Right lobe of liver (tissue), 6 donors: ENCODE measurements at regions not wholly inside any gene's neighbourhood (a gene's known extent, or its start where the extent isn't known, plus 50 kb on each side); places are given as distances from the start of the nearest gene placed in this dataset.

Experiments
- ATAC-seq, 4 donors: fragments of 200-7000 bp; cut with Tn5 transposase; one replicate each; pipeline ENCODE4 v1.9.1; 2020; ENCODE audit warnings: mild to moderate bottlenecking in 4 of 4, moderate library complexity in 4 of 4
- DNase-seq, 3 donors: peaks; one replicate each; pipeline ENCODE4 v3.0.0-alpha.2; 2020
- H3K27ac ChIP-seq, 3 donors: fragments of 200-600 bp; one replicate each; pipeline ENCODE4 v1.8.0; 2022
- H3K27me3 ChIP-seq, 2 donors: fragments of 200-600 bp; one replicate each; pipeline ENCODE4 v1.8.0; 2022
- H3K36me3 ChIP-seq, 4 donors: fragments of 200-600 bp; sonication (generic) in 1 of 4; one replicate each; pipeline versions ENCODE4 v1.5.1 to v1.8.0; 2017 to 2022; ENCODE audit warnings: control low read depth in 1 of 4
- H3K4me1 ChIP-seq, 4 donors: fragments of 200-600 bp; sonication (generic) in 1 of 4; one replicate each; pipeline versions ENCODE4 v1.5.1 to v1.8.0; 2017 to 2022; ENCODE audit warnings: control low read depth in 1 of 4
- H3K4me3 ChIP-seq, 3 donors: fragments of 200-600 bp; one replicate each; pipeline ENCODE4 v1.8.0; 2022
- H3K9me3 ChIP-seq, 4 donors: fragments of 200-600 bp; sonication (generic) in 1 of 4; one replicate each; pipeline versions ENCODE4 v1.5.1 to v1.8.0; 2017 to 2022; ENCODE audit warnings: control low read depth in 1 of 4
- POLR2A ChIP-seq: fragments of 450-650 bp; IDR thresholded peaks from one replicate; pipeline ENCODE4 v1.6.1; 2017; ENCODE audit warnings: antibody characterized with exemption, mild to moderate bottlenecking
- WGBS: methylation state at CpG from one replicate; pipeline ENCODE4 v1.1.6; 2018; ENCODE audit warnings: low coverage, low lambda C conversion rate; ENCODE audit not compliant: insufficient coverage; ENCODE audit errors: missing lambda C conversion rate; 5-methylcytosine and 5-hydroxymethylcytosine counted together
- intact Hi-C, 2 donors: fragments of 100-400 bp; cut with DNase I; formaldehyde crosslinking; loops; one replicate each; pipeline versions ENCODE4 v1.11.2 to v1.14.1; 2022
- TF ChIP-seq, protein P1 (sequence below), 4 donors: fragments of 200-600 bp in 3 of 4; fragments of 450-650 bp in 1 of 4; IDR thresholded peaks; one replicate each; pipeline versions ENCODE4 v1.5.1 to v1.8.0; 2016 to 2022; ENCODE audit warnings: antibody characterized with exemption in 4 of 4, mild to moderate bottlenecking in 2 of 4
- donor health status: DM: no; HTN: yes; CAD: no.
- donor health status: DM: no; HTN: no; CAD: no.
- donor health status: DM: no; HTN: no; CAD: no.
- donor health status: DM: no; HTN: yes; CAD: no.
- donor health status: DM: no; HTN: yes; CAD: no.

DNA sequence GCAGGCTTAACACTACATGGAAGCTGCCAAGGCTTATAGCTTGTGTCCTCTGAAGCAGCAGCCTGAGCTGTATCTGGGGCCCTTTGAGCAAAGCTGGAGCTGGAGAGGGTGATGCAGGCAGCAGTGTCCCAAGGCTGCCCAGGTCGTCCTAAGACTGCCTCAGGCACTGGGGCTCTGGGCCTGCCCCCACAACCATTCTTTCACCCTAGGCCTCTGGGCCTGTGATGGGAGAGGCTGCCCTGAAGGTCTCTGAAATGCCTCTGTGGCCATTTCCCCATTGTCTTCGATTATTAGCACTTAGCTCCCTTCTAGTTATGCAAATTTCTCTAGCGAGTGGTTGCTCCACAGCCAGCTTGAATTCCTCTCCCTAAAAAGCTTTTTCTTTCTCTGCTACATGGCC is 142.0 kb downstream of the LRIG2 start:
- Histone ChIP-seq H3K4me1 (peaks cover 0 to 7% (median 0%) of the 10 kb centered on the region in 4 donors), H3K36me3 (no peaks in the 10 kb centered on the region), H3K27me3 (no peaks in the 10 kb centered on the region), H3K4me3 (no peak overlapping the region), H3K27ac (no peak overlapping the region), H3K9me3 (no peaks in the 10 kb centered on the region)
- WGBS, result 89% methylated on average over 1 of the region's 3 CpGs
- DNase-seq, result no peak
- no peak for TF ChIP-seq POLR2A
- intact Hi-C loops, result no loop called here
- ATAC-seq, result no peak

DNA sequence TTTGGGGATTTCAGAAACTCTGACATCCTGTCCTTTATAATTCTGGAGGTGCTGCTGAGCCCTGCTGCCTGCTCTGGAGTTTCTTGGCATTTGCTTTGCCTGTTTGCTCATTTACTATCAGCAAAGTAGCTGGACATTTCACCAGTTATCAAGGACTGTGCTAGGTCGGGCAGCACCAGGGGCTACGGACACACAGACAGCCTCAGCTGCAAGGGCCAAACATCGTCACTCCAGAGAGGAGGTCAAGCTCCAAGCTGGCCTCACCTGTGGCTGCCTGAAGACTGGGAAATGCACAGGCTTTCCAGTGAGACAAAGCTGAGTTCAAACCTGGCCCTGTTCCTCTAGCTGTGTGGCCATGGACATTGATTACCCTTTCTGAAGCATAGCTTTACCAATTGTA is 143.7 kb downstream of the LRIG2 start:
- Histone ChIP-seq H3K4me3 (no peak overlapping the region), H3K36me3 (no peaks in the 10 kb centered on the region), H3K4me1 (peaks cover 0 to 7% (median 0%) of the 10 kb centered on the region in 4 donors), H3K9me3 (no peaks in the 10 kb centered on the region), H3K27me3 (no peaks in the 10 kb centered on the region), H3K27ac (no peak overlapping the region)
- ATAC-seq, result no peak
- intact Hi-C loops, result no loop called here
- DNase-seq, result no peak
- 40% methylated on average over 1 of the region's 3 CpGs for WGBS
- no peak for TF ChIP-seq POLR2A
- TF ChIP-seq, protein P1, sequence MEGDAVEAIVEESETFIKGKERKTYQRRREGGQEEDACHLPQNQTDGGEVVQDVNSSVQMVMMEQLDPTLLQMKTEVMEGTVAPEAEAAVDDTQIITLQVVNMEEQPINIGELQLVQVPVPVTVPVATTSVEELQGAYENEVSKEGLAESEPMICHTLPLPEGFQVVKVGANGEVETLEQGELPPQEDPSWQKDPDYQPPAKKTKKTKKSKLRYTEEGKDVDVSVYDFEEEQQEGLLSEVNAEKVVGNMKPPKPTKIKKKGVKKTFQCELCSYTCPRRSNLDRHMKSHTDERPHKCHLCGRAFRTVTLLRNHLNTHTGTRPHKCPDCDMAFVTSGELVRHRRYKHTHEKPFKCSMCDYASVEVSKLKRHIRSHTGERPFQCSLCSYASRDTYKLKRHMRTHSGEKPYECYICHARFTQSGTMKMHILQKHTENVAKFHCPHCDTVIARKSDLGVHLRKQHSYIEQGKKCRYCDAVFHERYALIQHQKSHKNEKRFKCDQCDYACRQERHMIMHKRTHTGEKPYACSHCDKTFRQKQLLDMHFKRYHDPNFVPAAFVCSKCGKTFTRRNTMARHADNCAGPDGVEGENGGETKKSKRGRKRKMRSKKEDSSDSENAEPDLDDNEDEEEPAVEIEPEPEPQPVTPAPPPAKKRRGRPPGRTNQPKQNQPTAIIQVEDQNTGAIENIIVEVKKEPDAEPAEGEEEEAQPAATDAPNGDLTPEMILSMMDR (IDR thresholded peaks at IDR 0.05), result no peak

DNA sequence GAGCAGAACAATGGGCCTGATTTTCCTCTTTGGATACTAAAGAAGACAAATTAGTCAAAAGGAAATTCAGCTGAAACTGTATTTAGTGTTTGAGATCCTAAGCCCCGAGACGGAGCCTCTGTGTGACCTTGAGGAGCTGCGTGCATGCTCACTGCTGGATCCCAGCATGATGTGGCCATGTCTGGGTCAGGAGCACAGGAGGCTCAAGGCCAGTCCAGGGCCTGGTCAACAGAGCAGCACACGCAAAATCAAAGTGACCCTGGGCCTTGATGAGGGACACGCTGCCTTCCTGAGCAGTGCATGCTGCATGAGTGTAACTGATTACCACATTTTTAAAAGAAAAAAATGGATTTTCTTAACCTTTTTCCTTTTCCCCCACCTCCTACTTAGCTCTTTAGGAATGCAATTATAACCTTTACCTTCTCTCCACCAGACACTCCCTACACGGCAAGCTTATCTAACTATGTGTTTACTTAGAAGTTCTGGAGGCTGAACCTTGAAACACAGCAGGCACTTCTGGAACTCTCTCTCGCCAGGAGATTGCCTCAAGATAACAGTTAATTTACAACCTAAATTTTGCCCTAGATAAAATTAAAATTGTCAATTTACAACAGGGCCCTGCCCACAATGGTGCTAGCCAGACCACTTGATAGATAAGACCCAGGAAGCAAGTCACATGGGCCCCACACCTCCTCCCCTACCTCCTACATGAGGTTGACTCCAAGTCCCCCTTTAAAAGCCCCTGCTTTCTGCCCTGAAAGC is 144.6 kb downstream of the LRIG2 start:
- Histone ChIP-seq H3K9me3 (no peaks in the 10 kb centered on the region), H3K4me3 (no peak overlapping the region), H3K36me3 (no peaks in the 10 kb centered on the region), H3K27me3 (no peaks in the 10 kb centered on the region), H3K27ac (no peak overlapping the region), H3K4me1 (peaks cover 0 to 7% (median 0%) of the 10 kb centered on the region in 4 donors)
- intact Hi-C loops, result no loop called here
- DNase-seq (no peak), ATAC-seq (peak; percentile 39 to 62 (median 48))
- TF ChIP-seq, protein P1 (IDR thresholded peaks at IDR 0.05), result no peak
- no peak for TF ChIP-seq POLR2A
- 41% methylated on average over 6 of the region's 7 CpGs for WGBS

DNA sequence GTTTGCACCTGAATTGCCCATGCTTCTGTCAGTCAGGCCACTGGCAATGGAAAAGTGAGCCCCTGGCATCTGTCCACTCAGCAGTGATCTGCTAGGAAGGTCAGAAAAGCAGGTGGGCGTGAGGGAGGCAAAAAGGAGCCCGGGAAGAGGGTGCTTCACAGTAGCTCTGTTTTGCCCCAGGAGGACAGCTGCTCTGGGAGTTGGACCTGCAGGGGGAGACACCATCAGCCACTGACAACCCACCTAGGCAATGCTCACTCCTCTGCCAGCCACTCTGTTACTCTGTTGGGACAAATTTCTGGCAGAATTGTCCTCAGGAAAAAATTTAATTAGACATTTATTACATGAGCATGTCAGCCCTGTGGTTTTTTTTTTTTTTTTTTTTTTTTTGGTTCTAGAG is 146.4 kb downstream of the LRIG2 start:
- DNase-seq (no peak), ATAC-seq (peak in 2 of 4 donors; percentile 27 to 39)
- Histone ChIP-seq H3K36me3 (no peaks in the 10 kb centered on the region), H3K9me3 (no peaks in the 10 kb centered on the region), H3K27ac (no peak overlapping the region), H3K27me3 (no peaks in the 10 kb centered on the region), H3K4me1 (peaks cover 0 to 7% (median 0%) of the 10 kb centered on the region in 4 donors), H3K4me3 (no peak overlapping the region)
- intact Hi-C loops, result no loop called here
- TF ChIP-seq POLR2A, result no peak
- TF ChIP-seq, protein P1 (IDR thresholded peaks at IDR 0.05), result peak in 3 of 4 donors; percentile 10 to 28 (median 13)
- WGBS, result 69% methylated on average over 2 of the region's 2 CpGs

DNA sequence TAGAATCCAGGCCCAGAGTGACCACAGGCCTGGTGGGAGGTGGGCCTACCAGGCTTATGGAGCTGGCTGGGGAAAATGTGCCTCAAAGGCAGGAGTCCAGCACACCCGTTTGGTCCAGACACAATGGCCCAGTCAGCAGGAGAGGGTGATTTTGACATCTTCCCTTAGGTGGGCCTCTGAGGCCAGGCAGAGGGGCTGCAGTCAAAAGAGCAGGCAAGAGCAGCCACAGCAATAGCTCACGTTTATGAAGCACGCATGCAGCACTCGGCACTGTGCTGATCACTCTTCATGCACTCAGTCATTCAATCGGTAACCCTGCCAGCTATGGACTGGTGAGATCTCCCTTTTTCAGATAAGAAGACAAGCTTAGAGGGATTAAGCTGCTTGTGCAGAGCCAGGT is 146.8 kb downstream of the LRIG2 start:
- H3K4me1 ChIP-seq, result peaks cover 0 to 7% (median 0%) of the 10 kb centered on the region in 4 donors
- DNase-seq (no peak), ATAC-seq (no peak)
- 60% methylated on average over 1 of the region's 5 CpGs for WGBS
- no peaks in the 10 kb centered on the region for H3K9me3 ChIP-seq
- no peak overlapping the region for H3K27ac ChIP-seq
- no peaks in the 10 kb centered on the region for H3K36me3 ChIP-seq
- H3K27me3 ChIP-seq, result no peaks in the 10 kb centered on the region
- no peak overlapping the region for H3K4me3 ChIP-seq
- intact Hi-C loops, result no loop called here
- TF ChIP-seq POLR2A, result no peak
- TF ChIP-seq, protein P1 (IDR thresholded peaks at IDR 0.05), result no peak
